ENCODE measurements at regions not wholly inside any gene's neighbourhood (a gene's known extent, or its start where the extent isn't known, plus 50 kb on each side); places are given as distances from the start of the nearest gene placed in this dataset.
"Not testable (repeated sequence)": the region's sequence is repeated elsewhere in the genome, so short reads cannot be mapped to it uniquely, and the experiment has no call there.

DNA sequence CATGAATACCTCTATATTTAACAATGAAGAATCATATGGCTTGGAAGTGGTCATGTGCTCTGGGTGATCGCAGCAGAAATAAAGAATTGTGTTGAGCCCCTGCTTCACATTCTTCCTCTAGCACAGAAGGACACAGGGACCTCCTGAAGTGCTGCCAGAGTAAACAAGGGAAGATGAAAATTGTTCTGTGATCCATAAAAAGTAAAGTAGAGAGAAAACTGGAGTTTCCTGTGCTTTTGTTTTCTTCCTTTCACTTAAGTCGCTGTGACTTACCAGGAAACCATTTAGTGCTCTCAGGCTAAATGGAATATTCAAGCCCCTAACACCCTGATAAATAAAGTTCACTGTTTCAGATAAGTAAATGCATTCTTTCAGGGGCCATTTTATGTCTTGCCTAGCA, 1173.6 kb upstream of the CHAC2 start (continued):
- no peak for TF ChIP-seq REST (IDR thresholded peaks at IDR 0.05; ENCODE audit: unreplicated experiment)
- TF ChIP-seq NANOG (IDR thresholded peaks at IDR 0.05; ENCODE audit: borderline replicate concordance): no peak
- no peak for TF ChIP-seq EZH2 (IDR thresholded peaks at IDR 0.05; ENCODE audit: low read depth, unreplicated experiment)

GRCh38 chr2:52584071-52584470, 1183.5 kb upstream of the CHAC2 start:
- ATAC-seq; H3K79me2 ChIP-seq (replicated peaks; ENCODE audit: insufficient read depth); H3K36me3 Mint-ChIP-seq (ENCODE audit: low read depth); H4K20me1 ChIP-seq (replicated peaks; ENCODE audit: insufficient read depth); H3K4me2 ChIP-seq; H3K4me3 ChIP-seq; H3K27me3 ChIP-seq (ENCODE audit: insufficient read depth); H3K27me3 Mint-ChIP-seq (ENCODE audit: insufficient read depth, low read depth, poor library complexity); DNase-seq (ENCODE audit: low spot score); H3K27ac ChIP-seq (ENCODE audit: low read depth); H3K4me3 Mint-ChIP-seq; H3F3A ChIP-seq (replicated peaks; ENCODE audit: low read depth); H3K4me1 ChIP-seq (ENCODE audit: insufficient read depth); H3K36me3 ChIP-seq (ENCODE audit: insufficient read depth); H3K27ac Mint-ChIP-seq; H3K4me1 Mint-ChIP-seq; H3K9me3 Mint-ChIP-seq; H3K9me2 ChIP-seq (ENCODE audit: insufficient read depth); H2AFZ ChIP-seq: not testable (repeated sequence)

DNA sequence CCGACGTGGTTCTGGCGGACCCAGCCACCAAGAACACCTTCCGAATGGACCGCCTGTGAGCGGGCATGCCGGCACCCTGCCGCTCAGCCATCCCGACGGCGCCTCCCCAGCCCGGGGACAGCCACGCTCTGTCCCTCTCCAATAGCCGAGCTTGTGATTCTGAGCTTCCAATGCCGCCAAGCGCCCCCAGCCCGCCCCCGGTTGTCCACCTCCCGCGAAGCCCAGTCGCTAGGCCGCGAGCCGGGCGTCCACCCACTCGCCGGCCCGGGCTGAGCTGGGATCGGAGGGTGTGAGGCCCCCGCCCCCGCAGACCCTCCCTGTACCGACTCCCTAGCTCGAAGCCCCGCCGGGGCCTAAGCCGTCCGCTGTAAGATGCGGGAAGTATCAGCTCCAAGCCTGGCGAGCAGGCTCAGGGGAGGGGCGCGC, 1195.1 kb upstream of the CHAC2 start:
- Histone ChIP-seq H4K20me1 (replicated peaks; ENCODE audit: insufficient read depth) (no peaks in the 10 kb centered on the region), H3K4me3 (no peak overlapping the region), H3F3A (replicated peaks; ENCODE audit: low read depth) (no peaks in the 10 kb centered on the region), H3K9me2 (ENCODE audit: insufficient read depth) (0 out of 2 replicates have a peak, but pooled peaks cover 11% of the 10 kb centered on the region), H3K4me2 (no peak overlapping the region), H3K79me2 (replicated peaks; ENCODE audit: insufficient read depth) (no peaks in the 10 kb centered on the region), H3K36me3 (ENCODE audit: insufficient read depth) (no peaks in the 10 kb centered on the region), H3K27ac (ENCODE audit: low read depth) (no peak overlapping the region), H2AFZ (no peak overlapping the region), H3K4me1 (ENCODE audit: insufficient read depth) (no peaks in the 10 kb centered on the region), H3K27me3 (ENCODE audit: insufficient read depth) (no peaks in the 10 kb centered on the region)
- DNase-seq (ENCODE audit: low spot score): no peak
- H3K9me3 Mint-ChIP-seq: peaks cover 30% of the 10 kb centered on the region
- no peaks in the 10 kb centered on the region for H3K4me1 Mint-ChIP-seq
- H3K27me3 Mint-ChIP-seq (ENCODE audit: insufficient read depth, low read depth, poor library complexity): peaks cover 12% of the 10 kb centered on the region
- H3K4me3 Mint-ChIP-seq: no peak overlapping the region
- no peak overlapping the region for H3K27ac Mint-ChIP-seq
- no peak for ATAC-seq
- H3K36me3 Mint-ChIP-seq (ENCODE audit: low read depth): peaks cover 29% of the 10 kb centered on the region
- no peak for TF ChIP-seq NANOG (IDR thresholded peaks at IDR 0.05; ENCODE audit: borderline replicate concordance)
- TF ChIP-seq ZNF331 (CRISPR knock-in tag; IDR thresholded peaks at IDR 0.05; ENCODE audit: low read depth): no peak
- no peak for TF ChIP-seq STAT1 (IDR thresholded peaks at IDR 0.05; ENCODE audit: unreplicated experiment)
- no peak for TF ChIP-seq ZNF114 (CRISPR knock-in tag; IDR thresholded peaks at IDR 0.05)
- no peak for TF ChIP-seq EZH2phosphoT487 (IDR thresholded peaks at IDR 0.05; ENCODE audit: unreplicated experiment)
- no peak for TF ChIP-seq POLR2AphosphoS5 (IDR thresholded peaks at IDR 0.05; ENCODE audit: low read depth)
- TF ChIP-seq ZNF462 (CRISPR knock-in tag; IDR thresholded peaks at IDR 0.05): no peak

Measured in GM23338 (cell line).